HAP-1 (cell line): ENCODE measurements at regions not wholly inside any gene's neighbourhood (a gene's known extent, or its start where the extent isn't known, plus 50 kb on each side); places are given as distances from the start of the nearest gene placed in this dataset.

Source experiments
- DNase-seq, 2 experiments: peaks; one replicate each; pipeline ENCODE4 v3.0.0-alpha.2; 2016 to 2020; ENCODE audit warnings: low spot score in 2 of 2
- H3K27me3 ChIP-seq: fragments of 250-450 bp; sonication (Bioruptor Pico); 2 replicates; pipeline ENCODE4 v1.5.1; 2020; ENCODE audit warnings: low read depth, mild to moderate bottlenecking, moderate library complexity
- H3K36me3 ChIP-seq: fragments of 250-450 bp; sonication (Bioruptor Pico); replicated peaks from 2 replicates; pipeline ENCODE4 v1.5.1; 2020; ENCODE audit warnings: mild to moderate bottlenecking
- H3K4me1 ChIP-seq: fragments of 250-450 bp; sonication (Bioruptor Pico); 2 replicates; pipeline ENCODE4 v1.5.1; 2020; ENCODE audit warnings: mild to moderate bottlenecking
- H3K4me3 ChIP-seq: fragments of 250-450 bp; sonication (Bioruptor Pico); 2 replicates; pipeline ENCODE4 v1.5.1; 2020; ENCODE audit warnings: mild to moderate bottlenecking, moderate library complexity
- H3K9me3 ChIP-seq: fragments of 250-450 bp; sonication (Bioruptor Pico); 2 replicates; pipeline ENCODE4 v1.5.1; 2020; ENCODE audit warnings: mild to moderate bottlenecking, moderate library complexity
- in situ Hi-C: fragments of 300-500 bp; cut with MboI; formaldehyde crosslinking; loops from 3 replicates; pipeline ENCODE4 v1.14.3; 2020; ENCODE audit warnings: low sequenced_read_pairs, inconsistent platforms, mixed read lengths

- Histone ChIP-seq H3K27me3 (peaks cover 4% of the 10 kb centered on the region; the same call in 1 of the 2 replicates), H3K4me1 (no peaks in the 10 kb centered on the region), H3K4me3 (no peak overlapping the region)
These were observed 431.9 kb downstream of the TNS3 start for GRCh38 chr7:47149971-47150370.

GRCh38 chr7:47149208-47149839, 432.6 kb downstream of the TNS3 start:
- no peak for DNase-seq
- H3K4me1 ChIP-seq, result no peaks in the 10 kb centered on the region

More at GRCh38 chr7:47149971-47150370, 431.9 kb downstream of the TNS3 start:
- in situ Hi-C loops, result no loop called here
- Histone ChIP-seq H3K36me3 (no peaks in the 10 kb centered on the region), H3K9me3 (no peaks in the 10 kb centered on the region)
- no peak for DNase-seq

GRCh38 chr7:47148536-47149207, 433.2 kb downstream of the TNS3 start:
- in situ Hi-C loops, result no loop called here
- Histone ChIP-seq H3K9me3 (no peaks in the 10 kb centered on the region), H3K4me3 (no peak overlapping the region), H3K4me1 (no peaks in the 10 kb centered on the region), H3K36me3 (no peaks in the 10 kb centered on the region), H3K27me3 (peaks cover 7% of the 10 kb centered on the region)
- no peak for DNase-seq

More at GRCh38 chr7:47149208-47149839, 432.6 kb downstream of the TNS3 start:
- Histone ChIP-seq H3K27me3 (peaks cover 4% of the 10 kb centered on the region), H3K9me3 (no peaks in the 10 kb centered on the region), H3K4me3 (no peak overlapping the region), H3K36me3 (no peaks in the 10 kb centered on the region)
- in situ Hi-C loops, result no loop called here

GRCh38 chr7:47147213-47147631, 434.7 kb downstream of the TNS3 start:
- no peak for DNase-seq

GRCh38 chr7:47145982-47146381, 435.9 kb downstream of the TNS3 start:
- H3K4me1 ChIP-seq, result no peaks in the 10 kb centered on the region
- peaks cover 4% of the 10 kb centered on the region for H3K27me3 ChIP-seq
- in situ Hi-C loops, result no loop called here

More at GRCh38 chr7:47147213-47147631, 434.7 kb downstream of the TNS3 start:
- in situ Hi-C loops, result no loop called here
- H3K9me3 ChIP-seq, result no peaks in the 10 kb centered on the region
- H3K4me3 ChIP-seq, result no peak overlapping the region
- H3K27me3 ChIP-seq, result peaks cover 7% of the 10 kb centered on the region
- H3K4me1 ChIP-seq, result no peaks in the 10 kb centered on the region
- H3K36me3 ChIP-seq, result no peaks in the 10 kb centered on the region

GRCh38 chr7:47145186-47145725, 436.7 kb downstream of the TNS3 start:
- H3K27me3 ChIP-seq, result peaks cover 3% of the 10 kb centered on the region; the same call in 1 of the 2 replicates
- H3K4me1 ChIP-seq, result no peaks in the 10 kb centered on the region
- in situ Hi-C loops, result no loop called here
- H3K36me3 ChIP-seq, result no peaks in the 10 kb centered on the region
- H3K4me3 ChIP-seq, result no peak overlapping the region
- no peaks in the 10 kb centered on the region for H3K9me3 ChIP-seq
- no peak for DNase-seq

More at GRCh38 chr7:47145982-47146381, 435.9 kb downstream of the TNS3 start:
- H3K4me3 ChIP-seq, result no peak overlapping the region
- no peaks in the 10 kb centered on the region for H3K9me3 ChIP-seq
- no peaks in the 10 kb centered on the region for H3K36me3 ChIP-seq
- no peak for DNase-seq

GRCh38 chr7:47143339-47143738, 438.6 kb downstream of the TNS3 start:
- in situ Hi-C loops, result no loop called here
- peaks cover 3% of the 10 kb centered on the region; the same call in 1 of the 2 replicates for H3K27me3 ChIP-seq
- no peak overlapping the region for H3K4me3 ChIP-seq
- no peaks in the 10 kb centered on the region for H3K4me1 ChIP-seq
- H3K36me3 ChIP-seq, result no peaks in the 10 kb centered on the region
- no peak for DNase-seq
- no peaks in the 10 kb centered on the region for H3K9me3 ChIP-seq

- Histone ChIP-seq H3K36me3 (no peaks in the 10 kb centered on the region), H3K9me3 (no peaks in the 10 kb centered on the region), H3K27me3 (peaks cover 3% of the 10 kb centered on the region; the same call in 1 of the 2 replicates), H3K4me3 (no peak overlapping the region), H3K4me1 (no peaks in the 10 kb centered on the region)
- in situ Hi-C loops, result no loop called here
- no peak for DNase-seq
These were observed 439.1 kb downstream of the TNS3 start for GRCh38 chr7:47142867-47143175.

GRCh38 chr7:47142169-47142866, 439.6 kb downstream of the TNS3 start:
- DNase-seq, result no peak
- H3K4me3 ChIP-seq, result no peak overlapping the region
- in situ Hi-C loops, result no loop called here
- H3K9me3 ChIP-seq, result no peaks in the 10 kb centered on the region
- no peaks in the 10 kb centered on the region for H3K4me1 ChIP-seq
- H3K27me3 ChIP-seq, result peaks cover 3% of the 10 kb centered on the region; the same call in 1 of the 2 replicates
- no peaks in the 10 kb centered on the region for H3K36me3 ChIP-seq

- Histone ChIP-seq H3K27me3 (no peaks in the 10 kb centered on the region; the same call in 1 of the 2 replicates), H3K4me3 (no peak overlapping the region), H3K36me3 (no peaks in the 10 kb centered on the region), H3K4me1 (no peaks in the 10 kb centered on the region), H3K9me3 (no peaks in the 10 kb centered on the region)
- no peak for DNase-seq
- in situ Hi-C loops, result no loop called here
These were observed 449.4 kb downstream of the TNS3 start for GRCh38 chr7:47132471-47132870.

- in situ Hi-C loops, result no loop called here
- H3K36me3 ChIP-seq, result no peaks in the 10 kb centered on the region
- H3K4me3 ChIP-seq, result no peak overlapping the region
- no peaks in the 10 kb centered on the region for H3K9me3 ChIP-seq
- DNase-seq, result no peak
- H3K27me3 ChIP-seq, result no peaks in the 10 kb centered on the region; the same call in 1 of the 2 replicates
- H3K4me1 ChIP-seq, result no peaks in the 10 kb centered on the region
These were observed 453.2 kb downstream of the TNS3 start for GRCh38 chr7:47128700-47129099.

GRCh38 chr7:47125529-47125928, 456.4 kb downstream of the TNS3 start:
- Histone ChIP-seq H3K4me3 (no peak overlapping the region), H3K36me3 (no peaks in the 10 kb centered on the region), H3K27me3 (no peaks in the 10 kb centered on the region), H3K4me1 (no peaks in the 10 kb centered on the region), H3K9me3 (no peaks in the 10 kb centered on the region)
- in situ Hi-C loops, result no loop called here
- no peak for DNase-seq

GRCh38 chr7:47119261-47119865, 462.5 kb downstream of the TNS3 start:
- no peaks in the 10 kb centered on the region for H3K36me3 ChIP-seq

More at GRCh38 chr7:47119261-47119865, 462.5 kb downstream of the TNS3 start:
- Histone ChIP-seq H3K27me3 (no peaks in the 10 kb centered on the region), H3K9me3 (no peaks in the 10 kb centered on the region), H3K4me3 (no peak overlapping the region), H3K4me1 (no peaks in the 10 kb centered on the region)
- no peak for DNase-seq
- in situ Hi-C loops, result no loop called here
